HUES48 (cell line): ENCODE measurements at regions not wholly inside any gene's neighbourhood (a gene's known extent, or its start where the extent isn't known, plus 50 kb on each side); places are given as distances from the start of the nearest gene placed in this dataset.

ENCODE experiments used
- H3K27ac ChIP-seq: one replicate; pipeline ENCODE4 v1.7.0; 2013; ENCODE audit warnings: low read depth, low read length, inconsistent platforms
- H3K27me3 ChIP-seq: 2 replicates; pipeline ENCODE4 v1.6.1; 2013; ENCODE audit warnings: mild to moderate bottlenecking, low read length; ENCODE audit not compliant: control insufficient read depth, insufficient read depth
- H3K36me3 ChIP-seq: 2 replicates; pipeline ENCODE4 v1.6.1; 2013; ENCODE audit warnings: low read length; ENCODE audit not compliant: control insufficient read depth, insufficient read depth
- H3K4me1 ChIP-seq: 2 replicates; pipeline ENCODE4 v1.6.1; 2013; ENCODE audit warnings: mild to moderate bottlenecking, low read length; ENCODE audit not compliant: control insufficient read depth, insufficient read depth
- H3K4me3 ChIP-seq: 2 replicates; pipeline ENCODE4 v1.5.1; 2013; ENCODE audit warnings: mild to moderate bottlenecking, low read depth, low read length
- H3K9ac ChIP-seq: 2 replicates; pipeline ENCODE4 v1.6.1; 2013; ENCODE audit warnings: mild to moderate bottlenecking, low read depth, low read length, moderate library complexity
- H3K9me3 ChIP-seq: 2 replicates; pipeline ENCODE4 v1.6.1; 2013; ENCODE audit warnings: low read length; ENCODE audit not compliant: control insufficient read depth, insufficient read depth

GRCh38 chr4:32135642-32136041 lies 1415.5 kb downstream of the PCDH7 start:
- Histone ChIP-seq H3K4me1 (peaks cover 12% of the 10 kb centered on the region), H3K9me3 (no peaks in the 10 kb centered on the region), H3K9ac (no peak overlapping the region), H3K36me3 (no peaks in the 10 kb centered on the region), H3K27me3 (no peaks in the 10 kb centered on the region), H3K27ac (no peak overlapping the region), H3K4me3 (no peak overlapping the region)

GRCh38 chr4:32136081-32136787 lies 1416.1 kb downstream of the PCDH7 start:
- Histone ChIP-seq H3K4me3 (no peak overlapping the region), H3K36me3 (no peaks in the 10 kb centered on the region), H3K9ac (no peak overlapping the region), H3K27me3 (no peaks in the 10 kb centered on the region), H3K4me1 (peaks cover 16% of the 10 kb centered on the region), H3K9me3 (no peaks in the 10 kb centered on the region), H3K27ac (no peak overlapping the region)

DNA sequence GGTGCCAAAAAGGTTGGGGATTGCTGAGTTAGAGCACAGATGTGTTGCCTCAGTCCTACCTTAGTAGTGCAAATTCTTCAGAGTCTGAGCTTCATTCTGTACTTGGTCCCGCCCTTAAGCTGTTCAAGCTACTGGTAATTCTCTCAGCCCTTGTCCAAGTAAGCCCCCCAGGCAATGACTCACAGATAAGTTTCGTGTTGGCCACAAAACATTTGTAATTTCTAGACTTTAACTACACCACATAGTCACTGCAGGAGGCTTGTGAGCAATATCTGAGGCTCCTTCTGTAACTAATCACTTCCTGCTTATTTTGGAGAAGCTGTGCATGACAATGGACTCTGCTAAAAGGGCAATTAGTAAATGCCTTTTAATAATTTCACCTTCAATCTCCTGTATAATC lies 1420.5 kb downstream of the PCDH7 start:
- Histone ChIP-seq H3K4me1 (peaks cover 7% of the 10 kb centered on the region; the same call in 1 of the 2 replicates), H3K9ac (no peak overlapping the region), H3K9me3 (no peaks in the 10 kb centered on the region), H3K27ac (no peak overlapping the region), H3K36me3 (no peaks in the 10 kb centered on the region), H3K4me3 (no peak overlapping the region), H3K27me3 (no peaks in the 10 kb centered on the region)

DNA sequence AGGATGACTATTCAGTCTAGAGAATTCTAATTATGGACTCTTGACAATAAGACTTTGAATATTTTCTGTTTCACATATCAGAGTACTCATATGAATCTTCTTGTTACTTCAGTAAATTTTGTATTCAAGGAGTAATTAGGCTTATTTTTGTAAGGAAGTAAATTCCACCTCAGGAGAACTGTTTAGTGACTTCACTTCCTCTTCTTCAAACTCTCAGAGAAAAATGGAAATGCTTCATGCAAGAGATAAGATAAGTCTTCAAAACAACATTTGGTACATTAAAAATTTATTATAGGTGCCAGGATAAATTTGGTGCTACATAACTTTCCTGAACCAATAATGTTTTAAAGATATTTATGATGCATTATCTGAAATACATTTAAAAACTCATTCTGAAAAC lies 1421.9 kb downstream of the PCDH7 start:
- no peaks in the 10 kb centered on the region for H3K9me3 ChIP-seq
- no peak overlapping the region for H3K4me3 ChIP-seq
- no peak overlapping the region for H3K9ac ChIP-seq
- no peaks in the 10 kb centered on the region for H3K27me3 ChIP-seq
- no peak overlapping the region for H3K27ac ChIP-seq
- no peaks in the 10 kb centered on the region for H3K36me3 ChIP-seq
- peaks cover 7% of the 10 kb centered on the region; the same call in 1 of the 2 replicates for H3K4me1 ChIP-seq

GRCh38 chr4:32145987-32146386 lies 1425.8 kb downstream of the PCDH7 start:
- Histone ChIP-seq H3K27ac (no peak overlapping the region), H3K27me3 (no peaks in the 10 kb centered on the region), H3K4me1 (peaks cover 1% of the 10 kb centered on the region; the same call in 1 of the 2 replicates), H3K36me3 (no peaks in the 10 kb centered on the region), H3K4me3 (no peak overlapping the region), H3K9ac (no peak overlapping the region), H3K9me3 (no peaks in the 10 kb centered on the region)

GRCh38 chr4:32147446-32148085 lies 1427.4 kb downstream of the PCDH7 start:
- no peak overlapping the region for H3K9ac ChIP-seq
- no peak overlapping the region for H3K4me3 ChIP-seq
- H3K9me3 ChIP-seq = no peaks in the 10 kb centered on the region

GRCh38 chr4:32148111-32148666 lies 1428.0 kb downstream of the PCDH7 start:
- Histone ChIP-seq H3K4me1 (no peaks in the 10 kb centered on the region; the same call in 1 of the 2 replicates), H3K4me3 (no peak overlapping the region), H3K36me3 (no peaks in the 10 kb centered on the region), H3K9ac (no peak overlapping the region), H3K27me3 (no peaks in the 10 kb centered on the region), H3K27ac (no peak overlapping the region), H3K9me3 (no peaks in the 10 kb centered on the region)

More at GRCh38 chr4:32147446-32148085, 1427.4 kb downstream of the PCDH7 start:
- Histone ChIP-seq H3K36me3 (no peaks in the 10 kb centered on the region), H3K4me1 (no peaks in the 10 kb centered on the region; the same call in 1 of the 2 replicates), H3K27me3 (no peaks in the 10 kb centered on the region), H3K27ac (no peak overlapping the region)

- Histone ChIP-seq H3K27ac (no peak overlapping the region), H3K4me1 (no peaks in the 10 kb centered on the region), H3K9me3 (no peaks in the 10 kb centered on the region), H3K4me3 (no peak overlapping the region), H3K9ac (no peak overlapping the region), H3K36me3 (no peaks in the 10 kb centered on the region), H3K27me3 (no peaks in the 10 kb centered on the region)
These were observed 1438.8 kb downstream of the PCDH7 start for GRCh38 chr4:32158961-32159360.

DNA sequence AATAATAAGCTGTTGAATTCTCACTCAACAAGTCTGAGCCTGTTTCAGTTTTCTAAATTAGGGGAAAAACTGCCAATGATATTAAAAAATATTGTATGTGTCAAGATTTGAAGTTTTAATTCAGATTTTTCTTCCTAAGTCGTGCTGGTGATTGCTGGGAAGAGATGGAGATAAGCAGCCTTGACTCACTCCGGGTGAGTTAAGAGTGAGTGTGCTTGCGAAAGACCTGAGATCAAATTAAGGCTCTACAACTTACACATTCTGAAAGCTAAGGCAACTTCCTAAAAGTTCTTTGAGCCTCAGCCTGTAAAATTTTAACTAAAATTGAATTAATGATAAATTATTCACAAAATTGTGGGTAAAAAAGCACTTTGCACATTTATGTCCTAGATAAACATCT lies 1441.2 kb downstream of the PCDH7 start:
- H3K9me3 ChIP-seq = no peaks in the 10 kb centered on the region
- H3K9ac ChIP-seq = no peak overlapping the region
- no peaks in the 10 kb centered on the region for H3K36me3 ChIP-seq
- H3K4me1 ChIP-seq = no peaks in the 10 kb centered on the region
- H3K27me3 ChIP-seq = no peaks in the 10 kb centered on the region
- no peak overlapping the region for H3K4me3 ChIP-seq
- no peak overlapping the region for H3K27ac ChIP-seq

- H3K9ac ChIP-seq = no peak overlapping the region
- H3K27ac ChIP-seq = no peak overlapping the region
- H3K4me1 ChIP-seq = no peaks in the 10 kb centered on the region
- H3K27me3 ChIP-seq = no peaks in the 10 kb centered on the region
- no peaks in the 10 kb centered on the region for H3K9me3 ChIP-seq
- H3K36me3 ChIP-seq = no peaks in the 10 kb centered on the region
- H3K4me3 ChIP-seq = no peak overlapping the region
These were observed 1443.0 kb downstream of the PCDH7 start for GRCh38 chr4:32163125-32163524.

- H3K9me3 ChIP-seq = no peaks in the 10 kb centered on the region
These were observed 1449.7 kb downstream of the PCDH7 start for GRCh38 chr4:32169841-32170240.

More at GRCh38 chr4:32169841-32170240, 1449.7 kb downstream of the PCDH7 start:
- H3K27me3 ChIP-seq = no peaks in the 10 kb centered on the region
- H3K36me3 ChIP-seq = no peaks in the 10 kb centered on the region
- H3K27ac ChIP-seq = no peak overlapping the region
- no peak overlapping the region for H3K9ac ChIP-seq
- no peaks in the 10 kb centered on the region for H3K4me1 ChIP-seq
- no peak overlapping the region for H3K4me3 ChIP-seq
